Brain microvascular endothelial cell (primary cell): ENCODE measurements at regions not wholly inside any gene's neighbourhood (a gene's known extent, or its start where the extent isn't known, plus 50 kb on each side); places are given as distances from the start of the nearest gene placed in this dataset.

Experiments
- DNase-seq: peaks from one replicate; pipeline ENCODE4 v3.0.0-alpha.2; 2020
- H3K27ac ChIP-seq: fragments of 250-450 bp; sonication (Bioruptor Pico); 2 replicates; pipeline ENCODE4 v1.5.1; 2020; ENCODE audit warnings: mild to moderate bottlenecking, moderate library complexity
- H3K27me3 ChIP-seq: fragments of 250-450 bp; sonication (Bioruptor Pico); replicated peaks from 2 replicates; pipeline ENCODE4 v1.5.1; 2020; ENCODE audit warnings: mild to moderate bottlenecking
- H3K36me3 ChIP-seq: fragments of 250-450 bp; sonication (Bioruptor Pico); replicated peaks from 2 replicates; pipeline ENCODE4 v1.5.1; 2020; ENCODE audit warnings: mild to moderate bottlenecking
- H3K4me3 ChIP-seq: 2 replicates; pipeline ENCODE4 v1.5.1; 2011; ENCODE audit warnings: low read depth, mild to moderate bottlenecking, control low read depth, low read length, moderate library complexity
- in situ Hi-C: cut with HindIII; loops from 2 replicates; pipeline ENCODE4 v1.10.0; 2017; ENCODE audit warnings: low sequenced_read_pairs, low pct_ligation_motif_present
- TF ChIP-seq, protein P1 (sequence below): IDR thresholded peaks from 2 replicates; pipeline ENCODE4 v1.5.1; 2011; ENCODE audit warnings: low read depth, mild to moderate bottlenecking, moderate library complexity, low read length, control low read depth, inconsistent platforms; ENCODE audit errors: missing control alignments

DNA sequence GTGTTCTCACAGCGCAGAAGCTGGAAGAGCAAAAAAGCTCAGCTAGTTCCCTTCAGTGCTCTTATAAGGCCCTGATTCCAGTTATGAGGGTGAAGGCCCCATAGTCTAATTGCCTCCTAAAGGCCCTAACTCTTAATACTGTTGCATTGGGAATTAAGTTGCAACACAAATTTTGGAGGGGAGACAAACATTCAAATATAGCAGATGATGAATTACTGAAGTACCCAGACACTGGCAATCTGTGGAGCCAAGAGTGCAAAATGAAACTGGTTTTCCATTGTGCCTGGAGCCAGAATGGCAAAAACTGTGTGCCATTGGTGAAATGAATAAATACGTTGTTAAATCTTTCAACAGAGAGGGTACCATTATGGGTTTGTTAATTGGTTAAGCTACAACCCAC lies 356.0 kb downstream of the PPARGC1A start:
- no peaks in the 10 kb centered on the region for H3K27me3 ChIP-seq
- no peak overlapping the region for H3K4me3 ChIP-seq
- no peak overlapping the region for H3K27ac ChIP-seq
- in situ Hi-C loops = no loop called here
- TF ChIP-seq, protein P1, sequence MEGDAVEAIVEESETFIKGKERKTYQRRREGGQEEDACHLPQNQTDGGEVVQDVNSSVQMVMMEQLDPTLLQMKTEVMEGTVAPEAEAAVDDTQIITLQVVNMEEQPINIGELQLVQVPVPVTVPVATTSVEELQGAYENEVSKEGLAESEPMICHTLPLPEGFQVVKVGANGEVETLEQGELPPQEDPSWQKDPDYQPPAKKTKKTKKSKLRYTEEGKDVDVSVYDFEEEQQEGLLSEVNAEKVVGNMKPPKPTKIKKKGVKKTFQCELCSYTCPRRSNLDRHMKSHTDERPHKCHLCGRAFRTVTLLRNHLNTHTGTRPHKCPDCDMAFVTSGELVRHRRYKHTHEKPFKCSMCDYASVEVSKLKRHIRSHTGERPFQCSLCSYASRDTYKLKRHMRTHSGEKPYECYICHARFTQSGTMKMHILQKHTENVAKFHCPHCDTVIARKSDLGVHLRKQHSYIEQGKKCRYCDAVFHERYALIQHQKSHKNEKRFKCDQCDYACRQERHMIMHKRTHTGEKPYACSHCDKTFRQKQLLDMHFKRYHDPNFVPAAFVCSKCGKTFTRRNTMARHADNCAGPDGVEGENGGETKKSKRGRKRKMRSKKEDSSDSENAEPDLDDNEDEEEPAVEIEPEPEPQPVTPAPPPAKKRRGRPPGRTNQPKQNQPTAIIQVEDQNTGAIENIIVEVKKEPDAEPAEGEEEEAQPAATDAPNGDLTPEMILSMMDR = no peak
- no peaks in the 10 kb centered on the region for H3K36me3 ChIP-seq
- DNase-seq = no peak

GRCh38 chr4:23516716-23517115 lies 373.1 kb downstream of the PPARGC1A start:
- no peaks in the 10 kb centered on the region for H3K36me3 ChIP-seq
- in situ Hi-C loops = no loop called here
- no peak overlapping the region for H3K27ac ChIP-seq
- TF ChIP-seq, protein P1 = no peak
- H3K4me3 ChIP-seq = no peak overlapping the region
- no peak for DNase-seq
- no peaks in the 10 kb centered on the region for H3K27me3 ChIP-seq

- Histone ChIP-seq H3K4me3 (no peak overlapping the region), H3K27ac (no peak overlapping the region), H3K27me3 (no peaks in the 10 kb centered on the region), H3K36me3 (no peaks in the 10 kb centered on the region)
- DNase-seq = no peak
- in situ Hi-C loops = no loop called here
- TF ChIP-seq, protein P1 = no peak
These were observed 385.8 kb downstream of the PPARGC1A start for GRCh38 chr4:23504083-23504482.

- Histone ChIP-seq H3K36me3 (no peaks in the 10 kb centered on the region), H3K27me3 (no peaks in the 10 kb centered on the region), H3K27ac (no peak overlapping the region), H3K4me3 (no peak overlapping the region)
- no peak for DNase-seq
- TF ChIP-seq, protein P1 = no peak
- in situ Hi-C loops = no loop called here
These were observed 388.9 kb downstream of the PPARGC1A start for GRCh38 chr4:23500894-23501449.

- Histone ChIP-seq H3K27ac (no peak overlapping the region), H3K36me3 (no peaks in the 10 kb centered on the region), H3K27me3 (no peaks in the 10 kb centered on the region), H3K4me3 (no peak overlapping the region)
- in situ Hi-C loops = no loop called here
- TF ChIP-seq, protein P1 = no peak
- no peak for DNase-seq
These were observed 404.0 kb downstream of the PPARGC1A start for GRCh38 chr4:23485801-23486200.

GRCh38 chr4:23484689-23485088 lies 405.2 kb downstream of the PPARGC1A start:
- no peak for DNase-seq
- no peak overlapping the region for H3K27ac ChIP-seq
- in situ Hi-C loops = no loop called here

More at GRCh38 chr4:23484689-23485088, 405.2 kb downstream of the PPARGC1A start:
- Histone ChIP-seq H3K27me3 (no peaks in the 10 kb centered on the region), H3K4me3 (no peak overlapping the region), H3K36me3 (no peaks in the 10 kb centered on the region)
- TF ChIP-seq, protein P1 = no peak
